GM04504 (cell line): ENCODE measurements at regions not wholly inside any gene's neighbourhood (a gene's known extent, or its start where the extent isn't known, plus 50 kb on each side); places are given as distances from the start of the nearest gene placed in this dataset.

ENCODE experiments used
- DNase-seq: peaks from one replicate; pipeline ENCODE4 v3.0.0-alpha.2; 2012; ENCODE audit warnings: low read depth

DNA sequence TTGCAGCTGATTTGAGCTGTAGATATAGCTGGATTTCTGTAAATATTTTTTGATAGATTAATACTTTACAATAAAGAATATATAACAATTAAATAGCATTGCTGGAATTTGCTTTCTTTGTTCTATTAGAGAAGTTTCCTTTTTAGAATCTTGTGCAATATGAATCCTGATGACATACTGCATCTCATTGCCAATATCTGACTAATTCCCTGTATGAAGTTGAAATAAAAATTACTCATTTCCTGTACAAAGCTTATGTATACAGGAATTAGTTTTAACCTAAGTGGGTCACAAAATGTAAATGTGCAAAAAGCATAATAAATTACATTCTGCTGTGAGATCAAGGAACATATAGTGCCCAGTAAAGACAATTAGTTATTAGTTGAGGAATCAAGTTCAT lies 72.8 kb upstream of the TMEFF2 start:
- DNase-seq: peak; percentile 46

DNA sequence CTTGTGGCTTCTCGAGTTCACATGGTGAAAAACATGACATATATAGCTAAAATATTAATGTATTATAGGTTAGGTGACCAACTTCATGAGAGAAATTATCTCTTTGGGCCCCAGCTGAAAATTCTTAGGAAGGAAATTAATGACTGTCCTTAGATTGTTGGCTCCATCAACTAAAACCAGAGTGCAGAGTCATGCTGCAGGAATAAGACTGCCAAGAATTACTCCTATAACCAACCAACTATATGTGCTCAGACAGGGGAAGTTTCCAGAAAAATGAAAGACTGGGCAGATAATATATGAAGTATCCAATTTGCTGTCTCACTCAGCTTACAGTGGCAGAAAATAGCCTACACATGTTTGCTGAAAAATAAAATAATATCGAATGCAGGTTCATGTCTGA lies 71.0 kb upstream of the TMEFF2 start:
- no peak for DNase-seq

DNA sequence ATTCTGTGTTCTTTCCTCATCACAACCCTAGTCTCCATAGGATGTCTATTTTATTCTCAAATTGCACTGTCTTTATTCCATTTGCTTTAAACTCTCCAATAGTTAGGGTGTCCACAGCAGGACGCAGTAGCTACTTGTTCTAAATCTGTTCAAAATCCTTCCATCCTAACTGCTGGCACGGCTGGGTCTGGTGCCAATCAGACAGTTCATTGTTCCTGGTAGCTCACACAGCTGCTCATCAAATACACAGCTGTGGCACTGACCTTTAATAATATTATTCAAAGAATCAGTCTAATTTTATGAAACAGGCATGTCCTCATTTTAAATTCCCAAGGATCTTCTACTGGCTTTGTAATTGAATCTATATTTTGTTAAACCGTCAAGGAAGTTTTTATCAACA lies 59.7 kb upstream of the TMEFF2 start:
- no peak for DNase-seq

DNA sequence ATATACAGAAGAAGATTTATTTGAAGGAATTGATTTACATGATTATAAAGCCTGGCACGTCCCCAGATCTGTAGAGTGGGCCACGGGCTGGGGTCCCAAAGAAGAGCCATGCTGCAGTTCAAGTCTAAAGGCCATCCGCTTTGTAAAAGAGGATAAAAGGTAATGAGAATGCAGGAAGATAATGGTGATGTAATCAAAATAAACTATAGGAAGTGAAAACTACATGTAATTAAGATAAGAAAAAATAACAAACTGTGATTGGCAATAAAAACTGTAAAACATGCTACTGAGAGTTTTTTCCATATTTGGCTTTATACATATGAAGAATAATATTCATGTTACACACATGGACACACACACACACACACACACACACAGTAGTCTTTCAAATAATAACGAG lies 59.0 kb upstream of the TMEFF2 start:
- DNase-seq: no peak

- no peak for DNase-seq
Measured at GRCh38 chr2:192250961-192251360, 56.2 kb upstream of the TMEFF2 start.

GRCh38 chr2:192247456-192247855 lies 52.7 kb upstream of the TMEFF2 start:
- no peak for DNase-seq

DNA sequence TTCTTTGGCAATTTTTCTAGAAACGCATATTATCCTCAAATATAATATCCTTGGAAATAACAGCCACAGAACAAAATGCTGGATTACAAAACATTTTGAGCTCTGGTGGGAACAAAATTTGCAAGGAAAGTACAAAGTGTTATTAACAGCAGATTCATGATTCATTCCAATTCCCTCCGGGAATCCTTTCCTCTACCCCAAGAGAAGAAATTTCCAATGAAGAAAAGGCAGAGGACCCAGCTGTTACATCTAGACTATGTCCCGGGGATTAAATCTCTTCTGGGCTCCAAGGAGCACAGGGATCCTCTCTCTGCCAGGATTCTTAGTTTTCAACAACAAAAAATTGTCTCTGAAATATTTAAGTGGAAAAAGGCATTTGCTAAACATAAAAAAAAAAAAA lies 51.6 kb upstream of the TMEFF2 start:
- DNase-seq: no peak

GRCh38 chr2:192245329-192245728 lies 50.6 kb upstream of the TMEFF2 start:
- no peak for DNase-seq
